ENCODE measurements at regions not wholly inside any gene's neighbourhood (a gene's known extent, or its start where the extent isn't known, plus 50 kb on each side); places are given as distances from the start of the nearest gene placed in this dataset.

DNA sequence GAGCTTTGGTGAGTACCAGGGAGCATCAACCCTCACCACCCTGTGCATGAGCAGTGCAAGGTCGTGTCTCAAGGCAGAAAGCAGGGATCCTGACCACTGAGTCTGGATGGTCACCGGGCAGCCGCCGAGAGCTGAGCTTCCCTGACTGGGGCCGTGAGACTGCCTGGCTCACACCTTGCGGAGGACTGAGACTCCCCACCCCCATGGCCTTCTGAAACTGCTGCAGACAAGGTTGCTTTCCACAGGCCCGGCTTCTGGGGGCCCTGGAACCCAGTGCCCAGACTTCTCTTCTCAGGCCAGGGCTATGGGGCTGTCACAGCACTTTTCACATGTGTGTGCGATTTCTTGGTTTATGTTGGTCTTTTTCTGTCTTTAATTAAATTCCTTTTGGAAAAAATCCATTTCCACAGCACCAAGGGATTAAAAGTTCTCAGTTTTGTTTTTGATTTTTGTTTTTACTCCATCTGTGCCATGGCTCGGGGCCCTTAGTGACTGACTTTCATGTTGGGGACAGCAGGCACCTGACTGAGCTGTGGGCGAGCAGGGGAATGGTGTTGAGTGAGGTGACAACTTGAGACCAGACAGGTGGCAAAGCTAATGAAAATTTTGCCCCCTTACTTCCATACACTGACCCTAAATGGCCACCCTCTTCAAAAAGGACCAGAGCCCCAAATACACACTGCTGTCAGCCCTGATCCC, 297.9 kb downstream of the CYP26B1 start:
- no peak overlapping the region for H3K27ac Mint-ChIP-seq (ENCODE audit: unreplicated experiment)
- H3K9me3 Mint-ChIP-seq (ENCODE audit: low read depth, unreplicated experiment), result no peaks in the 10 kb centered on the region
- intact Hi-C loops (cut with micrococcal nuclease; ENCODE audit: unreplicated experiment), result no loop called here
- H3K4me3 Mint-ChIP-seq (ENCODE audit: low read depth, unreplicated experiment), result no peak overlapping the region
- TF ChIP-seq, protein P1, sequence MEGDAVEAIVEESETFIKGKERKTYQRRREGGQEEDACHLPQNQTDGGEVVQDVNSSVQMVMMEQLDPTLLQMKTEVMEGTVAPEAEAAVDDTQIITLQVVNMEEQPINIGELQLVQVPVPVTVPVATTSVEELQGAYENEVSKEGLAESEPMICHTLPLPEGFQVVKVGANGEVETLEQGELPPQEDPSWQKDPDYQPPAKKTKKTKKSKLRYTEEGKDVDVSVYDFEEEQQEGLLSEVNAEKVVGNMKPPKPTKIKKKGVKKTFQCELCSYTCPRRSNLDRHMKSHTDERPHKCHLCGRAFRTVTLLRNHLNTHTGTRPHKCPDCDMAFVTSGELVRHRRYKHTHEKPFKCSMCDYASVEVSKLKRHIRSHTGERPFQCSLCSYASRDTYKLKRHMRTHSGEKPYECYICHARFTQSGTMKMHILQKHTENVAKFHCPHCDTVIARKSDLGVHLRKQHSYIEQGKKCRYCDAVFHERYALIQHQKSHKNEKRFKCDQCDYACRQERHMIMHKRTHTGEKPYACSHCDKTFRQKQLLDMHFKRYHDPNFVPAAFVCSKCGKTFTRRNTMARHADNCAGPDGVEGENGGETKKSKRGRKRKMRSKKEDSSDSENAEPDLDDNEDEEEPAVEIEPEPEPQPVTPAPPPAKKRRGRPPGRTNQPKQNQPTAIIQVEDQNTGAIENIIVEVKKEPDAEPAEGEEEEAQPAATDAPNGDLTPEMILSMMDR (IDR thresholded peaks at IDR 0.05; ENCODE audit: unreplicated experiment), result no peak
- no peaks in the 10 kb centered on the region for H3K36me3 Mint-ChIP-seq (ENCODE audit: insufficient read depth, unreplicated experiment)
- no peak for DNase-seq
- BruUV-seq (replicated peaks), result no TSS peak
- H3K4me1 Mint-ChIP-seq (ENCODE audit: low read depth, unreplicated experiment), result no peaks in the 10 kb centered on the region
- H3K27me3 Mint-ChIP-seq (ENCODE audit: unreplicated experiment), result peaks cover 45% of the 10 kb centered on the region
- CTCF ChIA-PET, result interaction anchor here (0.6 kb wide), 1 partner anchor 167 kb away, joined by 3 read pairs; no protein-coding TSS in a partner anchor

DNA sequence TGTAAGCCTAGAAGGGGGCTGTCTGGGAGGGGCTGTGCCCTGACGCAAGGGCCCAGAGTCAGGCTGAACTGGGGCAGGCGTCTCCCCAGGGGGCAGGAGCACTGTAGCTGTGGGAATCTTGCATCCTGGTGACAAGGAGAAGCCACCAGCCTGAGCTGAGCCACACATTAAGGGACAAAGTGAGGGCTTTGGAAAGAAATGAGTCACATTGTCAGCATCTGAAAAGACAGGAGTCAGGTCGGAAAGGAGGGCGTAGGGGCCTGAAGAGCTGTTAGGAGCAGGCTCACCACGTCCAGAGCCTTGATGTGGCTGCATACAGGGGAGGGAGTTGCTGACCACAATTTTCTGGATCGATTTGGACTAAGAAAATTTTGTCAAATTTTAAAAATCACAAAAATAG, 298.6 kb downstream of the CYP26B1 start:
- no peak overlapping the region for H3K4me3 Mint-ChIP-seq (ENCODE audit: low read depth, unreplicated experiment)
- CTCF ChIA-PET, result interaction anchor here (0.6 kb wide), 1 partner anchor 166 kb away, joined by 3 read pairs; no protein-coding TSS in a partner anchor

GRCh38 chr2:71846669-71847291, 300.9 kb downstream of the CYP26B1 start:
- CTCF ChIA-PET, result no interaction called here
- BruUV-seq (replicated peaks), result no TSS peak
- TF ChIP-seq, protein P1 (IDR thresholded peaks at IDR 0.05; ENCODE audit: unreplicated experiment), result no peak

More for the DNA sequence above, 298.6 kb downstream of the CYP26B1 start:
- intact Hi-C loops (cut with micrococcal nuclease; ENCODE audit: unreplicated experiment), result no loop called here
- BruUV-seq (replicated peaks), result no TSS peak
- Mint-ChIP-seq H3K27me3 (ENCODE audit: unreplicated experiment) (peaks cover 38% of the 10 kb centered on the region), H3K27ac (ENCODE audit: unreplicated experiment) (no peak overlapping the region), H3K9me3 (ENCODE audit: low read depth, unreplicated experiment) (no peaks in the 10 kb centered on the region), H3K4me1 (ENCODE audit: low read depth, unreplicated experiment) (no peaks in the 10 kb centered on the region), H3K36me3 (ENCODE audit: insufficient read depth, unreplicated experiment) (no peaks in the 10 kb centered on the region)
- no peak for DNase-seq
- TF ChIP-seq, protein P1 (IDR thresholded peaks at IDR 0.05; ENCODE audit: unreplicated experiment), result no peak

DNA sequence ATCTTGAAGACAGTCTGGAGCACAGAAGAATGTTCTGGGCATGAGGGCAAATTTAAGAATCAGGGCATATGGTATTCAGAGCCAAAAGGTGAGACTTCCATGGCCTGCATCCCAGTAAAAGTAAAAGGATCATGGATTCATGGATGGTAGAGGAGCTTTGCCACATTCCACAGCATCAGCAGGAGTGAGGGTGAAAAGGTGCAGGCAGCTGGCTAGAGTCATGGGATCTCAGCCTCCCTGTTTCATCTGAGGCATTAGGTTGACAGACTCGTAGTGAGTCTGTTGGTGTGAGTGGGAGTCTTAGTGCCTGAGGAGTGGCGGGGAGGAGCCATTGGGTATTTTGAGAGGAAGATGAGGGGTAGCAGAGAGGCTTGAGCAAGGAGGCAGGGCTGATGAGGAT, 301.6 kb downstream of the CYP26B1 start:
- intact Hi-C loops (cut with micrococcal nuclease; ENCODE audit: unreplicated experiment), result no loop called here
- no peaks in the 10 kb centered on the region for H3K9me3 Mint-ChIP-seq (ENCODE audit: low read depth, unreplicated experiment)
- BruUV-seq (replicated peaks), result no TSS peak
- H3K27me3 Mint-ChIP-seq (ENCODE audit: unreplicated experiment), result peaks cover 24% of the 10 kb centered on the region
- no peak overlapping the region for H3K27ac Mint-ChIP-seq (ENCODE audit: unreplicated experiment)
- no peak overlapping the region for H3K4me3 Mint-ChIP-seq (ENCODE audit: low read depth, unreplicated experiment)
- no peak for DNase-seq
- H3K4me1 Mint-ChIP-seq (ENCODE audit: low read depth, unreplicated experiment), result no peaks in the 10 kb centered on the region
- H3K36me3 Mint-ChIP-seq (ENCODE audit: insufficient read depth, unreplicated experiment), result no peaks in the 10 kb centered on the region
- CTCF ChIA-PET, result interaction anchor here (0.7 kb wide), 1 partner anchor 336 kb away, joined by 5 read pairs; no protein-coding TSS in a partner anchor
- TF ChIP-seq, protein P1 (IDR thresholded peaks at IDR 0.05; ENCODE audit: unreplicated experiment), result no peak

More at GRCh38 chr2:71846669-71847291, 300.9 kb downstream of the CYP26B1 start:
- no peak for DNase-seq
- H3K4me3 Mint-ChIP-seq (ENCODE audit: low read depth, unreplicated experiment), result no peak overlapping the region
- H3K27me3 Mint-ChIP-seq (ENCODE audit: unreplicated experiment), result peaks cover 24% of the 10 kb centered on the region
- no peaks in the 10 kb centered on the region for H3K9me3 Mint-ChIP-seq (ENCODE audit: low read depth, unreplicated experiment)
- no peak overlapping the region for H3K27ac Mint-ChIP-seq (ENCODE audit: unreplicated experiment)
- intact Hi-C loops (cut with micrococcal nuclease; ENCODE audit: unreplicated experiment), result no loop called here
- no peaks in the 10 kb centered on the region for H3K36me3 Mint-ChIP-seq (ENCODE audit: insufficient read depth, unreplicated experiment)
- no peaks in the 10 kb centered on the region for H3K4me1 Mint-ChIP-seq (ENCODE audit: low read depth, unreplicated experiment)

All from Calu3 (cell line).